C1 segment of cervical spinal cord (tissue), 14 donors: ENCODE measurements at regions not wholly inside any gene's neighbourhood (a gene's known extent, or its start where the extent isn't known, plus 50 kb on each side); places are given as distances from the start of the nearest gene placed in this dataset.
A peak's percentile ranks its signal among the peaks of the same experiment; 100 is the strongest.

Experiments
- DNase-seq, 14 donors: peaks; one replicate each; lab custom pipeline; 2025; lab: John Stamatoyannopoulos, UW

DNA sequence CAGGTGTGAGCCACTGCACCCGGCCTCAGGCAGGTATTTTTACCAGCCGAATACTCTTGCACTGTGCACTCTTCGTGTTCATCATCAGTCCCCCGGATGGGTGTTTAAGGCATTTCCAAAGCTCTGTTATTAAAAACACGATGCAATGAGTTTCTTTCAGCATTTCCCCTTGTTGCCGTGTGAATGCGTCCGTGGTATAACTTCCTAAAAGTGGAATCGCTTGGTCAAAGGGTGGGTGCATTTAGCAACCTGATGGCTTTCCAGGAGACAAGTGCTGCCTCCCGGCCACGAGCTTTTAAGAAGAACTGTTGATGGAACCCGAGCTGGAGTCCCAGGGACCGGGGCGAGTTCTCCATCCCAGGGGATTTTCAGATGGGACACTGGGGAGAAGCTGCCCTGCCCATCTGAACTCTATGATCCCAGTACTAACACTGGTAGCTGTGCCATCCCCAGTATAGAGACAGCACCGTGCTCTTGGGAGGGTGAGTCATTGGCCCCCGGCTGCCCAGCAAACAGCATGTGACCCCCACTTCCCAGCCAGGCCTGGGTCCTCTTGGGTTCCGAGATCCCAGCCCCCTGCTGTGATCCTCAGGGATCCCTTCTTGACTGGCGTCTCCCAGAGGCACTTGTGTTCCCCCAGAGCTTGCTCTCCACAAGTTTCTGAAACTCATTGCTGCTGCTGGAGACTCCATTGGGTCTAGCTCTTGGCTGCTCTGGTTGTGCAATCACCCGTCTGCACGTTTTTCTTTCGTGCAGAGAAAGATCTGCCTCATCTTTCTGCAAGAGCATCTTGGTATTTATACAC, 169.5 kb upstream of the IER5L start:
- DNase-seq = peak in 2 of 14 donors; percentile 20 to 46

DNA sequence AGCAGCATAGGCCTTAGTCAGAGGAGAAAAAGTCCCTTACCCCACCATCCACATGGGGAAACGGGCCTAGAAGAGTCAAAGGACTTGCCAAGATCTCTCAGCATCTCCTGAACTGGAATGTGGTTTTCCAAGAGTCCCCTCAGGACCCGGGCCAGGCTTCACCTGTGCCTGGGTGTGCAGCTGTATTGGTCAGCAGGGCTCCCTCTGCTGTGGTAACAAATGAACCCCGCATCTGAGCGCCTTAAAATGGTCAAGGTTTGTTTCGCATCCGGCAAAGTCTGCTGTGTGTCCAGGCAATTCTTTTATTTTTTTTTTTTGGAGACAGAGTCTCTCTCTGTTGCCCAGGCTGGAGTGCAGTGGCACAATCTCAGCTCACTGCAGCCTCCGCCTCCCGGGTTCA, 168.0 kb upstream of the IER5L start:
- DNase-seq = no peak

DNA sequence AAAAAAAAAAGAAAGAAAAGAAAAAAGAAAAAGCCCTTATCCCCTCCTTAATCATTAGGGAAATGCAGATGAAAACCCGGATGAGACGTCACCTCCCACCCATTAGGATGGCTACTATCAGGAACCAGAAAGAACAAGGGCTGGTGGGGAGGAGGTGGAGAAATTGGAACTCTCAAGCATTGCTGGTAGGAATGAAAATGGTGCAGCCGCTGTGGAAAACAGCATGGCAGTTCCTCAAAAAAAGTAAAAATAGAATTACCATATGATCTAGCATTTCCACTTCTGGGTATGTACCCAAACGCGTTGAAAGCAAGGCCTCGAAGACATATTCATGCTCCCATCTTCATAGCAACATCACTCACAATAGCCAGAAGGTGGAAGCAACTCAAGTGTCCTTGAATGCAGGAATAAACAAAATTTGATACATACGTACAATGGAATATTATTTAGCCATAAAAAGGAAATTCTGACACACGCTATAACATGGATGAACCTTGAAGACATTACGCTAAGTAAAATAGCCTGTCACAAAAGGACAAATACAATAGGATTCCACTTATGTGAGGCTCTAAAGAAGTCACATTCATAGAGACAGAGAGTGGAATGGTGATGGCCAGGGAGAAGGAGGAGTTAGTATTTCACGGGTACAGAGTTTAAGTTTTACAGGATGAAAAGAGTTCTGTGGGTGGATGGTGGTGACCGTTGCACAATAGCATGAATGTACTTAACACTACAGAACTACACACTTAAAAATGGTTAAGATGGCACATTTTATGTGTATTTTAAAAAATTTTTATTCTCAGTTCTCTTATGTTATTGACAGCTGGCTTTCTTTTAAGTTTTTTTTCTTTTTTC, 166.8 kb upstream of the IER5L start:
- no peak for DNase-seq

DNA sequence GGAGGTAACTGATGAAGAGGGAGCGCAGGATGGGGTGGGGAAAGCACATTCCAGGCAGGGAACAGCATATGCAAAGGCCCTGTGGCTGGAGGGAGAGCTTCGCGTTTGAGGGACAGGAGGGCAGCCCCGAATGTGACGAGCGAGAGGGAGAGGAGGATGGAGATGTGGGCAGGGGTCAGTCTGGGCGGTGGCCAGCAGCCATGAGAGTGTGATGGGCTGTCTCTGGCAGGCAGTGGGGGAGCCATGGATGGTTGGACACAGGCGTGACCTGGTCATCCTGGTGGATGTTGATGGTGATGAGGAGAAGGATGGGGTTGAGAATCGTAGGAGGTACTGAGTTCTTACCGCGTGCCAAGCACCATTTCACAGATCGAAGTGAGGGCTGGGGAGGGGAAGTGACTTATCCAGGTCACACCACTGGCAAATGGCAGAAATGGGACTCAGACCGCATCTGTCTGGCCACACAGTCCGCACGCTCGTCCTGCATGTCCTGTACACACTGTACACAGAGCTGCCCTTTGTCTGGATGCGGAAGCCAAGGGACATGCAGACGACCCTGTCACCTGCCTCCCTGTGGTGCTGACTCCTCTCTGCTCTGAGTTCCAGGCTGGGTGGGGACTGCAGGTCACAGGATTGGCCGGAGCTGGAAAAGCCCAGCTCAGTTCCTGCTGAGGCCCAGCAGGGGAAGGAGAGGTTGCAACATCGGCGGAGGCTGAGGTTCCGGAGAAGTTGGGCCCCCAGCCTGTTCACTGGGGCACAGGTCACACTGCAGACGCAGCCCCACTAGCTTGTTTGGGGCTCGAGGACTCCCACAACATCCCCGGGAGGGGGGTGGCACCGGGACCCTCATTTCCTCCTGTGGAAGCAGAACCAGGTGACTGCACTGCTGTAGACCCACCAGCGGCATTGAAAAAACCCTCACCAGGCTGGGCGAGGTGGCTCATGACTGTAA, 165.6 kb upstream of the IER5L start:
- peak in 9 of 14 donors; percentile 25 to 75 (median 51) for DNase-seq

DNA sequence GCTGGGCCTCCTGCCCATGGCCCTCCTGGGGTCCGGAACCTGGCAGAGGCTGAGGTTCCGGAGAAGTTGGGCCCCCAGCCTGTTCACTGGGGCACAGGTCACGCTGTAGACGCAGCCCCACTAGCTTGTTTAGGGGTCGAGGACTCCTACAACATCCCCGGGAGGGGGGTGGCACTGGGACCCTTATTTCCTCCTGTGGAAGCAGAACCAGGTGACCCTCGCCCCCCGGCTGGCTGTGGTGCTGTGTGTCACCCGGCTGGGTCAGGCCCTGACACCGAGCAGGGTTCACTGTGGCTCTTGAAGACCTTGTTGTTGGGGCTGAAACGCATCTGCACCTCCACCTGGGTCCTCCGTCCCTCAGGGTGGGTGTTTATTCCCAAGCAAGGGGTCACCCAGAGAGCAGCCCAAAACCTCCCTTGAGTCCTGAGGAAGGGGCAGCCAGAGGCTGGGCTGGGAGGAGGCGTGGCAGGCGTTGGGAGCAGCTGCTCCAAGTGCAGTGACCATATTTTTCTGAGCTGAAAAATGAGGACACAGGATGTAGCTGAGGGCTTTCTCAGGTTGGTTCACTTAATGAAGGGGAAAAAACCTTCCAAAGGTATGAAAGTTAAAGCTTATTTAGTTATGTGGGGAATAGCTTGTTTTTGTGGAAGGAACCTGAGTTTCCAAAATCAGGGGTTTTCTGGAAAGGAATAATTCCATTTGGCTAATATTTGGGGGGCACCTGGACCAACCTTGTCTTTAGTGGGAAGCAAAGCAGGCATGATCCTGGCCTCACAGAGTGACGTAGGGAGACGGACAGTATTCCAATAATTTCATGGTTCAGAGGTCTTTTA, 164.7 kb upstream of the IER5L start:
- no peak for DNase-seq

DNA sequence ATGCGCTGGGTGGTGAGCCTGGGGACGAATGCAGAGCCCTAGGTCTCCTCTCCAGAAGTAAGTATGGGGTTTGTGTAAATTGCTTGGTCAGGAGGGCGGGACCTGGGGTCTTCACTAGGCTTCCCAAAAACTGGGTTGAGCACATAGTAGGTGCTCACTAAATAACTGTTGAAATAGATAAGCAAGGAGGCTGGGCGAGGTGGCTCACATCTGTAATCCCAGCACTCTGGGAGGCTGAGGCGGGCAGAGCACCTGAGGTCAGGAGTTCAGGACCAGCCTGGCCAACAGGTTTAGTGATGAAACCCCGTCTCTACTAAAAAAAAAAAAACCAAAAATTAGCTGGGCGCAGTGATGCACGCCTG, 163.9 kb upstream of the IER5L start:
- no peak for DNase-seq

DNA sequence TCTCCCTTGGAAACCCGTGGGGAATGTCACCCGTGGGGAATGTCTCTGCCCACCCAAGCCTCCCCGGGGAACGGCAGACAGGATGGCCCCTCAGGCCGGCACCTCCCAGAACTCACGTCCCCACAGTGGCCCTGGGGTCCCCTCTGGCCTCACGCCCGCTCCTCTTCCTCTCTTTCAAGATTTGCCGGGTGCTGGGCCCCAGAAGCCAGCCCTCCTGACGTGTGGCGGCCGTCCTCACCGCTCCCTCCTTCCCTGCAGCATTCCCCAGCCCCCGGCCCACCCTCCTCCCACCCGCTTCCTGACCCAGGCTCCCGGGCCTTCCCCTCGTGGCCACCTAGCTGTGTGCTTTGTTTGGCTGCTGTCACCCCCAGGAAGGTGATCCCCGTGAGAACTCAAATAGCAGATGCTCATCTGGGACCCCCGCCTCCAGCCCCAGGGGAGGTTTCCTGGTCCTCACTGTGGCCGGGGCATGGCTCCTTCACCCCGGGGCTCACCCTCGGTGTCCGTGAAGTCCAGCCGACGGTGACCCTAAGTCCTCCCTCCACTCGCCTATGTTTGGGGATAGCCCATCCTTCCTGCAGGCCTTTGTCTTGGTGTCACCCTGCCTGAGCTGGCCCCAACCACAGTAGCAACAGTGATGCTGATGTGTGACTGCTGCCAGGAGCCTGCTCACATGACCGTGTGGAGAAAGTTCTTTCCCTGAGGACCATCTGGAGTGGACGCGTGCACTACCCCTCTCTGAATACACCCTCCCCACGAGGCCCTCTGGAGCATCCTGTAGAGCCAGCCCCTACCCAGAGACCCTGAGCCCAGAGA, 163.3 kb upstream of the IER5L start:
- DNase-seq = no peak

DNA sequence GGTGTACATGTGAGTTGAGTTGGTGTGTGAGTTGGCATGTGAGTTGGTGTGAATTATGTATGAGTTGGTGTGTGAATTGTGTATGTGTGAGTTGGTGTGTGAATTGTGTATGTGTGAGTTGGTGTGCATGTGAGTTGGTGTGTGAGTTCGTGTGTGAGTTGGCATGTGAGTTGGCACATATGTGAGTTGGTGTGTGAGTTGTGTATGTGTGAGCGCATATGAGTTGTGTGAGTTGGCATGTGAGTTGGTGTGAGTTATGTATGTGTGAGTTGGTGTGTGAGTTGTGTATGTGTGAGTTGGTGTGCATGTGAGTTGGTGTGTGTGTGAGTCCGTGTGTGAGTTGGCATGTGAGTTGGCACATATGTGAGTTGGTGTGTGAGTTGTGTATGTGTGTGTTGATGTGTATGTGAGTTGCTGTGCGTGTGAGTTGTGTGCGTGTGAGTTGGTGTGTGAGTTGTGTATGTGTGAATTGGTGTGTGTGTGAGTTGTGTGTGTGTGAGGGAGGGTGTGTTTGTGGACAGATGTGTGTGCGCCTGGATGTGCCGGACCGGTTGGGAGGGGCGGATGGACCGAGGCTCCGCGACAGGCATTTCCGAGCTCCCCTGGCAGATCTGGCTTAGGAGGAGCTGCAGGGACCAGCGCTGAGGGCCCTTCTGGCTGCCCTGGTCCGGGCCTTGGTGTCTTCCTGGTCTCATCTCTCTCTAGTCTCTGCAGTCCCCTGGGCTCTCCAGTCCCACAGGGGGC, 162.5 kb upstream of the IER5L start:
- DNase-seq = no peak

DNA sequence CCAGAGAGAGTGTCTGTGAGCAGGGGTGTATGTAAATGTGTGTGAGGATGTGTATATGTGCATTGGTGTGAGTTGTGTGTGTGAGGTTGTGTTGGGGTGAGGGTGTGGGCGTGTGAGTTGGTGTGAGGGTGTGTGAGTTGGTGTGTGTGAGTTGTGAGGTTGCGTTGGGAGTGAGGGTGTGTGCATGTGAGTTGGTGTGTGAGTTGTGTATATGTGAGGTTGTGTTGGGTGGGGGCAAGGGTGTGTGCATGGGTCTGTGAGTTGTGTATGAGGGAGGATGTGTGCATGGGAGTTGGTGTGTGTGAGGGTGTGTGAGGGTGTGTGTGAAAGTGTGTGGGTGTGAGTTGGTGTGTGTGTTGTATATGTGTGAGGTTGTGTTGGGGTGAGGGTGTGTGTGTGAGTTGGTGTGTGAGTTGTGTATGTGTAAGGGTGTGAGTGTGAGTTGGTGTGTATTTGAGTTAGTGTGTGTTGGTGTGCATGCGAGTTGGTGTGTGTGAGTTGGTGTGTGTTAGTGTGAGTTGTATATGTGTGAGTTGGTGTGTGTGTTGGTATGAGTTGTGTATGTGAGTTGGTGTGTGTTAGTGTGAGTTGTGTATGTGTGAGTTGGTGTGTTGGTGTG, 161.6 kb upstream of the IER5L start:
- no peak for DNase-seq

DNA sequence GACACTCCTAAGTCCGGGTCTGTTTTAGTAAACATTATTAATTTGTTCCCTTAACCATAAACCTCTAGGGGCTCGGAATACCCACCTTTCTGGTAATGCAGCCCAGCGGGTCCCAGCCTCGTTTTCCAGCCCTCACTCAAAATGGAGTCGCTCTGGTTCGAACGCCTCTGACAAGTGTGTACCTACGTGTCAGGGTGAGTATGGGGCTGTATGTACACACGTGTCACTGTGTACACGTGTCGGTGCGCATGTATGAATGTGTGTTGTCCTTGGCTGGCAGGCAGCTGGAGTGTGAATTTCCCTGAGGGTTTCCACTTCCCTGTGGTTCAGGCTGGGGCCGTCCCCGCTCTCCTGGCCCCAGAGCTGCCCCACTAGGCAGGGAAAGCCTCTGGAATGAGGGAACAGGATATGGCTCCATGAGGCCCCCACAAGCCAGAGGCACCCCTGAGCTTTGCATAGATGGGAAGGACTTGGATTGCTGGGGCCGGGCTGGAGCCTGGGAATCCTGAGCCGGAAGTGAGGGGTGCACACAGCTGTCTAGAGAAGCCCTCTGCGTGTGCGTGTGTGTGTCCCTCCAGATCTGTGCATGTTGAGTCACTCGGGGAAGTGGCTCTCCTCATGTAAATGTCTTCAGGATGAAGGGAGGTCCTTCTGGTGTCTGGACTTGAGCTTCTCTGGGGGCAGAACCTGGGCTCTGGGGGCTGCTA, 160.8 kb upstream of the IER5L start:
- DNase-seq = no peak

DNA sequence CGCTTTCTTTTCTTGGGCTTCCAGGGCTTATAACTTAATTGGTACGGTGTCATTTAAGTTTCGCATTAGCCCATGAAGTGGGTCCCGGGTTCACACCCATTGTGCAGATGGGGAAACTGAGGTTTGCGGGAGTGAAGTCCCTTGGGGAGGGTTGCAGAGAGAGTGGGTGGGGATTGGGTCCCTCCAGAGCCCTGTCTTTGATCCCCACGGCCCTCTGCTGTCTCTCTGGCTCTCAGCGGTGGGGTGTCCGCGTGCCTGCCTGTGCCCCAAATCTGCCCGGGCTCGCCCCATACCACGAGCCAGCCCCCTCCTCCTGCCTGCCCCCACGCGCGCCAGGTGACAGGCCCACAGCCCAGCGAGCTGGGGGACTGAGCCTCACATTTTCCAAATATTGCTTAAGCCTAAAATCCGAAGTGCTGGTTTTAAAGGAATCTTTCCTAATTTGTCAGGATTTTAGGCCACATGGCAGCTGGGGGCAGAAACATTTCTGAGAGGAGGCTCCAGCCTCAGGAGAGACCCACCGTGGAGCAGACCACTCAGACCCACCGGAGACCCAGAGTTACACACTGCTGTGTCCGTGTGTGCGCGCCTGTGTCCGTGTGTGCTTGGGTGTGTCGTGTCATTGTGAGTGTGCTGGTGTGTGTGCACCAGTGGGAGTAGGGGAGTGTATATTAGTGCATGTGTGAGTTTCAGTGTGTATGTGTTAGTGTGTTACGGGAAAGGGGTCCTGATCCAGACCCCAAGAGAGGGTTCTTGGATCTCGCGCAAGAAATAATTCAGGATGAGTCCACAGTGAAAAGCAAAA, 159.5 kb upstream of the IER5L start:
- no peak for DNase-seq

DNA sequence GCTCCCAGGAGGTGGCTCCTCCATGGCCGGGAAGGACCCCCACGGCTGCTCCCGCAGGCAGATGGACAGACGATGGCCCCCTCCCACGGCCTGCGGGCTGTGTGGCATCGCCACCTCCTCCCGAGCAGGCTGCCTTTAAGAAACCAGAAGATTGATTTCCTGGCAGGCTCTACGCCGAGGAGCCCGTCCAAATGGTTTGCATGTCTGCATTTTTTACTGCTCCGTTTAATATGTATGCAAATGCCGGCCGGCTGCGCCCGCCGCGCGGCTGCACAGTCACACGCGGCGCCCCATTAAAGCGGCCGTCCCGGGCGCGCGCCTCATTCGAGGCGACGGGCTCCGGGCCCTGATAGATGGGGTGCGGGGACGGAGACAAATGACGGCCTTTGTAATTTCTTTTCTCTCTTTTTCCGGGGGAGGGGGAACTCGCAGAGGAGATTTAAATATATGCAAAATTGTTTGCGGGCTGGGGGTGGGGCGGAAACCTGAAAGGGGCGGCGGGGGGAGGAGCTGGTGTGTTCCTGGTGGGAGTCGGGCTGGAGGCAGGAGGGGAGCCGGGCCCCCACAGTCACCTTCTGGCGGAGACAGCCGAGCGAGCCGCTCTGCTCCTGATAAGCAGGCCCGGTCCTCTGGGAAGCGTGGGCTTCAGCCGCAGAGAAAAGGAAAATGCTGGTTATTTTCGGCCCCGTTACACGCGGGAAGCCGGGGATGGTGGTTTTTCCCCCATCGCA, 158.7 kb upstream of the IER5L start:
- DNase-seq = peak in 3 of 14 donors; percentile 11 to 31 (median 14)

DNA sequence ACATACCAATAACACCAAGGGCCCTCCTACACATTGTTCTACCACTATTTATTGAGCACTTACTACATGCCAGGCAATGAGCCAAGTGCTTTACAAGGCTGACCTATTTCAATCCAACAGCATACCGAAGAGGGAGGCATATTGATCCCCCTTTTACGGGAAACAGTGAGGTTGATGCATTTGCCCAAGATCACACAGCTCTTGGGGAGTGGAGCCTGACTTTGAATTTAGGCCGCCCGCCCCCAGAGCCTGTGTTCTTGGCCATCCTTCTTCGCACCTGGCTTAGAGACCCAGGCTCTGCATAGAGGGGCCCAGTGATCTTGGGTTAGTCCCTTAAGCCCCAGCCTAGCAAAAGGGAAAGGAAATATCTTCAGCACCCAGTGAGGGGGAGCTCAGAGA, 158.1 kb upstream of the IER5L start:
- no peak for DNase-seq

DNA sequence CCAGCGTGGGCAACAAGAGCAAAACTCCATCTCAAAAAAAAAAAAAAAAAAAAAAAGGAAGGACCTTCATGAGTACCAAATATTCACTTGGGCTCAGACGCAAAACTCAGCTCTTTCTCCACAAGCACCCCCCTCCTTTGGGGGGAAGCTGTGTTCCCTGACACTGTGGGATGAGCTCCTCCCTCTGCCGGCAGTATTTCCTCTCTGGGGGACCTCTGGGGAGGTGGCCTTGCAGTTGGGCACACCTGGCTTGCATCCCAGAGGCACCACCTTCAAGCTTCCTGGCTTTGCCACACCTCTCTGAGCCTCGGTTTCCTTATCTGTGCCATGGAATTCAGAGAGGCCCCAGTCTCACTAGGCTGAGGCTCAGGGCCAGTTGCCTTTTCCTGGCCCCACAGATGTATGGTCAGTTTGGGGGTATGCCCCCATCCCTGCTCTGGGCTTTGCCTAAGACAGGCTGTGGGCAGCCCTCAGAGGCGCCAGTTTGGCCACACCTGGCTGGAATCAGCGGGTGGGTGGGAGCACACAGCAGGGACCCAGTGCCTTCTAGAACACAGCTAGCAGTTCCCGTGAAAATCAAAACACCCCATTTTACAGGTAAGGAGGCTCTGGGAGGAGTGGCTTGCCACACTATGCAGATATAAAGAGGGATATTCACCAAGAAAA, 157.5 kb upstream of the IER5L start:
- peak in 2 of 14 donors; percentile 7 to 28 for DNase-seq

DNA sequence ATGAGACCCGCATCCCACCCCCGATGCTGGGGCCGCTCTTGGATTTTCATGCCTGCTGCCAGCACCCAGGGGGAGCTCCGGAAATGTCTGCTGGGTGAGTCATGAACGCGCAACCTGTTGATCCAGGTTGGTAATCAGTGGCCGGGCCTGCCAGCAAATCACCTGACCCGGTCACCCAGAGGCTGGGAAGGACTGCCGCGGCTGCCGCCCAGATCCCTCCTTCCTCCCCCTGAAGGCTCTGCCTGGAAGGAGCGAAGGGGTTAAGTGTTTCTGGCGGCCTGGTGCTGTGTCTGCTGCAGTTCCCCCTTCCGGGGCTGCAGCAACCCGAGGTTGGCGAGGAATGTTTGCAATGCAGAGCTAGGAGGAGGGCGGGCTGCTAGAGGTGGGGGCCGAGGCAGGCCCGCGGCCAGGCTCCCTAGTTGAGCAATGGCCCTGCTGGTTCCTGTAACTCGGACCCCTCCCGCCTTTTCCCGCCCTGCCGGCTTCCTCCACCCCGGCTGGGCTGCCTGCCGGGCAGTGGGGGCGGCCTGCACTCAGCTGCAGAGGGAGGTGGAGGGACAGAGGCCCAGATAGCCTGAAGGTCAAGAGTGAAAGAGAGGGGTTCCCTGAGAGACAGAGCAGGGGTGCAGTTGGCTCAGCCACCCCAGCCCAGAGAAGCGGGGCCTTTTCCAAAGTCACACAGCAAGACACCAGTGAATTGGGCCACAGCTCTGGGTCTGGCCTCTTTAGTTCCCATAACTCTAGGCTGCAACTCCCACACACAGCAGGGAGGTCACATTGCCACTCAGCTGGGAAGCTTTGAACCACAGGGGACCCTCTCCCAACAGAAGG, 156.3 kb upstream of the IER5L start:
- DNase-seq = peak in 12 of 14 donors; percentile 18 to 90 (median 56)
